CD4-positive, alpha-beta memory T cell (primary cell): ENCODE measurements at regions not wholly inside any gene's neighbourhood (a gene's known extent, or its start where the extent isn't known, plus 50 kb on each side); places are given as distances from the start of the nearest gene placed in this dataset.
A peak's percentile ranks its signal among the peaks of the same experiment; 100 is the strongest.

Experiments
- CTCF ChIA-PET: fragments of 350-600 bp; sonication (Branson Sonifier 250); formaldehyde crosslinking; loops from one replicate; lab custom pipeline; 2021; ENCODE audit warnings: inconsistent platforms; ENCODE audit not compliant: partially characterized antibody; lab: Charles Lee
- POLR2A ChIA-PET: fragments of 350-600 bp; sonication (Branson Sonifier 250); formaldehyde crosslinking; loops from one replicate; lab custom pipeline; 2021; ENCODE audit not compliant: partially characterized antibody; lab: Charles Lee
- DNase-seq, 5 donors: peaks; one replicate each; pipeline versions ENCODE4 v3.0.0 to v3.0.0-alpha.2; 2020 to 2022; ENCODE audit warnings: mixed read lengths in 1 of 5
- H3K27ac ChIP-seq: one replicate; pipeline ENCODE4 v1.7.0; 2013; ENCODE audit warnings: low read depth, low read length
- H3K27me3 ChIP-seq: 2 replicates; pipeline ENCODE4 v1.7.0; 2013; ENCODE audit warnings: mild to moderate bottlenecking, low read length, moderate library complexity; ENCODE audit not compliant: insufficient read depth
- H3K36me3 ChIP-seq: 2 replicates; pipeline ENCODE4 v1.7.0; 2013; ENCODE audit warnings: mild to moderate bottlenecking, low read length, moderate library complexity; ENCODE audit not compliant: insufficient read depth
- H3K4me1 ChIP-seq: 2 replicates; pipeline ENCODE4 v1.7.0; 2013; ENCODE audit warnings: mild to moderate bottlenecking, low read length, moderate library complexity; ENCODE audit not compliant: insufficient read depth
- H3K4me3 ChIP-seq, 2 donors: one replicate each; pipeline ENCODE4 v1.7.0; 2013; ENCODE audit warnings: low read length in 2 of 2, mild to moderate bottlenecking in 1 of 2
- H3K9me3 ChIP-seq, 2 donors: one replicate each; pipeline ENCODE4 v1.7.0; 2013; ENCODE audit warnings: low read length in 2 of 2, control low read depth in 1 of 2; ENCODE audit not compliant: control insufficient read depth in 1 of 2
- H3K27ac Mint-ChIP-seq, 7 donors: one replicate each; pipeline ENCODE4 v1.8.0; 2020 to 2021; ENCODE audit warnings: mixed read lengths in 7 of 7, mild to moderate bottlenecking in 6 of 7, inconsistent platforms in 3 of 7, moderate library complexity in 3 of 7
- H3K27me3 Mint-ChIP-seq, 2 donors: one replicate each; pipeline ENCODE4 v1.8.0; 2020 to 2021; ENCODE audit warnings: mixed read lengths in 2 of 2
- H3K36me3 Mint-ChIP-seq, 2 donors: one replicate each; pipeline ENCODE4 v1.8.0; 2020 to 2021; ENCODE audit warnings: mixed read lengths in 2 of 2, inconsistent platforms in 1 of 2, mild to moderate bottlenecking in 1 of 2
- H3K4me1 Mint-ChIP-seq, 4 donors: one replicate each; pipeline ENCODE4 v1.8.0; 2020 to 2021; ENCODE audit warnings: mixed read lengths in 4 of 4, mild to moderate bottlenecking in 1 of 4
- H3K4me3 Mint-ChIP-seq, 8 donors: one replicate each; pipeline ENCODE4 v1.8.0; 2020 to 2021; ENCODE audit warnings: mixed read lengths in 8 of 8, mild to moderate bottlenecking in 7 of 8, moderate library complexity in 6 of 8, inconsistent platforms in 3 of 8
- H3K9me3 Mint-ChIP-seq, 8 donors: one replicate each; pipeline ENCODE4 v1.8.0; 2020 to 2021; ENCODE audit warnings: mixed read lengths in 8 of 8, mild to moderate bottlenecking in 5 of 8, inconsistent platforms in 3 of 8, moderate library complexity in 1 of 8
- intact Hi-C: fragments of 100-400 bp; cut with micrococcal nuclease; formaldehyde crosslinking; loops from one replicate; pipeline ENCODE4 v1.15.1; 2023

DNA sequence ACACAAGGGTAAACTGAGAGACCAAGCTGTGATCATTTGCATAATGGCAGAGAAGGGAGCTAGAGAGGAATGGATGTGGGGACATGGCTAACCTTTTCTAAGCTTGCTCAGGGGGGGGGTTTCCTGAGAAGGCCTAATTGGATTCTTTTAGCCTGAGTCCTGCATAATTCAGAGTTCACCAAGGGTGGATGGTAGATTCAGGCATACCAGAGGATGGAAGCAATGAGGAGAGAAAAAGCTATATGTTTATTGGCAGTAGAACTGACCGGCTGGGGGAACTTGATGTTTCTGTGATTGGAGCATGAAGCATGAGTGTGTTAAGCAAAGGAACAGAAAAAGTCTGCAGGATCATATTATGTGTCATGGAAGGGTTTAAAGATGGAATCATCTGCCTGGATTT lies 65.9 kb upstream of the KLF12 start:
- no peaks in the 10 kb centered on the region for H3K27me3 ChIP-seq
- H3K27ac ChIP-seq = no peak overlapping the region
- Mint-ChIP-seq H3K27me3 (no peaks in the 10 kb centered on the region), H3K27ac (no peak overlapping the region), H3K9me3 (peaks cover 0 to 3% (median 0%) of the 10 kb centered on the region in 8 donors), H3K4me1 (peaks cover 0 to 3% (median 0%) of the 10 kb centered on the region in 4 donors), H3K36me3 (no peaks in the 10 kb centered on the region), H3K4me3 (no peak overlapping the region)
- intact Hi-C loops = no loop called here
- ChIA-PET POLR2A (interaction anchor here (0.6 kb wide), 1 partner anchor 43 kb away, joined by 3 read pairs; no protein-coding TSS in a partner anchor), CTCF (no interaction called here)
- no peaks in the 10 kb centered on the region for H3K36me3 ChIP-seq
- no peaks in the 10 kb centered on the region for H3K4me1 ChIP-seq
- no peaks in the 10 kb centered on the region for H3K9me3 ChIP-seq
- DNase-seq = no peak
- H3K4me3 ChIP-seq = no peak overlapping the region

DNA sequence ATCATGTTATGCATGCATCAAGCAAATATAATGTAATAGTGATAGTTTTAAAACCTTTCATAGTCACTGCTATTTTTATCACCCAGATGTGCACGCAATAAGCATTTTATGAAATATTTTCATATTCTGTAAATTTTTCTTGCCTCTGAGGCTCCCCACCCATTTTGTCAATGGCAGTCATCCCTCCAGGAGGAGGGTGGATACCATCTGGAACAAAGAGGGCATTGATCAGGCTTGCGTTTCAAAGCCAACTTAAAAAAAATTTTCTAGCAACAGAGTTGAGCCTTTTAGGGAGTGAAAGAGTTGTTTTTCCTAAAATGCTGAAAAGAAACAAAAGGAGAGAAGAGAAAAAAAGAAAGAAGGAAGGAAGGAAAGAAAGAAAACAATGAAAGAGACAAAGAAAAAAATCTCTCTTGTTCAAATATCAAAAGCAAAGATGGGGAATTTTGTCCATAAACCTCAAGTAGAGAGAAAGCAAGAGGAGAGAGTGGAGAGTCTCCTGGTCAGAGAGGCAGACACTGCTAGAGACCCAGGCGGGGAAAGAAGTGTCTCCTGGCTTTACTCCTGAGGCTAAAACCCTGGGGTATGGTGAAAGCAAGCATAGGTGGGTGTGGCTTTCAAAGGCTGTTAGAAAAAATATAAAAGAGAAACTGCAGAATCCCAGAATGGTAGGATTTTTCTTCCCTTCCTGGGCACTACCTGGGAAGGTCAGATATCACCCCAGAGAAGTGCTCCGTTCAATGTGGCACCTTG lies 63.6 kb upstream of the KLF12 start:
- Mint-ChIP-seq H3K27ac (peak overlapping the region in 1 of 7 donors; percentile 58), H3K9me3 (no peaks in the 10 kb centered on the region), H3K4me3 (no peak overlapping the region), H3K4me1 (peaks cover 8 to 14% (median 9%) of the 10 kb centered on the region in 4 donors), H3K27me3 (no peaks in the 10 kb centered on the region), H3K36me3 (no peaks in the 10 kb centered on the region)
- H3K4me3 ChIP-seq = no peak overlapping the region
- no peaks in the 10 kb centered on the region for H3K27me3 ChIP-seq
- DNase-seq = no peak
- H3K9me3 ChIP-seq = no peaks in the 10 kb centered on the region
- no peak overlapping the region for H3K27ac ChIP-seq
- ChIA-PET POLR2A (no interaction called here), CTCF (no interaction called here)
- H3K36me3 ChIP-seq = no peaks in the 10 kb centered on the region
- no peaks in the 10 kb centered on the region for H3K4me1 ChIP-seq
- intact Hi-C loops = no loop called here

DNA sequence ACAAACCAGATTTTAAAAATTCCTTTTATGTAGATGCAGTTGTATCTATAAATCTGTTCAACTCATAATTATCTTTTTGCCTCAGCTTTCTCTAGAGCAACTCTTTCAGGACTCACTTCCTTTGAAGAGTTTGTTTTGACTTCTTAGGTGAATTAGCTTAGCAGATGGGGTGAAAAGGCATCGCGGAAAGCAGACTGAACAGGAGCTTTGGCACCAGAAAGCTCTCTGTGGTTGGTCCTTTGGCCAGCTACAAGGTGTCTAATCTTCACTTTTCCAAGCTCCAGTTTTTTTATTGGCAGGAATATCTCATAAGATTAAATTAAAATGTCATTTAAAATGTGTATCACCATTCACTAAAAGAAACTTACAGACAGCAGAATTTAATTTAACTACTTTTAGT lies 60.6 kb upstream of the KLF12 start:
- intact Hi-C loops = loop anchor here (5.0 kb wide), 1 partner anchor 47 kb away; no protein-coding TSS in a partner anchor
- no peak for DNase-seq
- no peaks in the 10 kb centered on the region for H3K27me3 Mint-ChIP-seq
- H3K9me3 Mint-ChIP-seq = no peaks in the 10 kb centered on the region
- peaks cover 17 to 28% (median 19%) of the 10 kb centered on the region in 4 donors for H3K4me1 Mint-ChIP-seq
- ChIA-PET CTCF (interaction anchor here (0.6 kb wide), 1 partner anchor 15 kb away, joined by 3 read pairs; no protein-coding TSS in a partner anchor), POLR2A (interaction anchor here (1.1 kb wide), 1 partner anchor 9 kb away, joined by 3 read pairs; no protein-coding TSS in a partner anchor)
- Histone ChIP-seq H3K27me3 (no peaks in the 10 kb centered on the region), H3K4me1 (peaks cover 12% of the 10 kb centered on the region), H3K36me3 (no peaks in the 10 kb centered on the region), H3K4me3 (no peak overlapping the region), H3K27ac (no peak overlapping the region), H3K9me3 (no peaks in the 10 kb centered on the region)
- no peak overlapping the region for H3K4me3 Mint-ChIP-seq
- H3K27ac Mint-ChIP-seq = no peak overlapping the region
- no peaks in the 10 kb centered on the region for H3K36me3 Mint-ChIP-seq

DNA sequence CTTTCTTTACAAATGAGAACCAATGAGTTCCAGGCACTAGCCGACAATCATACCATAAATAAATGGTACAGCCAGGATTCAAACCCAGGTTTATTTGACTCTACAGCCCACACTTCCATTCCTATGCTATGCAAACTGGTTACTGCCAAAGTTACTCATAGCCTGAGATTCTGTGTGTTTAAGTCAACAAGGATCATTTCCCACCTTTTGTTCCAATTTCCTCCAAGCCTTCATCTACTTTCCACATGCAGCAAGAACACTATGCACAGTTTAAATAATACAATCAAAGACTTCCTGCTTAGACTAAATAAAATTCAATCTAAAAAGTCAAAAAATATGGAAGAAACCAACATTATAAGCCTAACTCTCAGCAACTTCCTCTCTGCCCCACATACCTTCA lies 59.2 kb upstream of the KLF12 start:
- Mint-ChIP-seq H3K27ac (no peak overlapping the region), H3K4me1 (peaks cover 17 to 28% (median 19%) of the 10 kb centered on the region in 4 donors), H3K36me3 (no peaks in the 10 kb centered on the region), H3K9me3 (no peaks in the 10 kb centered on the region), H3K4me3 (no peak overlapping the region), H3K27me3 (no peaks in the 10 kb centered on the region)
- no peak overlapping the region for H3K27ac ChIP-seq
- intact Hi-C loops = loop anchor here (5.0 kb wide), 1 partner anchor 49 kb away; no protein-coding TSS in a partner anchor
- no peaks in the 10 kb centered on the region for H3K27me3 ChIP-seq
- no peak overlapping the region for H3K4me3 ChIP-seq
- POLR2A ChIA-PET = no interaction called here
- CTCF ChIA-PET = no interaction called here
- H3K4me1 ChIP-seq = peaks cover 12% of the 10 kb centered on the region
- H3K36me3 ChIP-seq = no peaks in the 10 kb centered on the region
- H3K9me3 ChIP-seq = no peaks in the 10 kb centered on the region
- DNase-seq = no peak

DNA sequence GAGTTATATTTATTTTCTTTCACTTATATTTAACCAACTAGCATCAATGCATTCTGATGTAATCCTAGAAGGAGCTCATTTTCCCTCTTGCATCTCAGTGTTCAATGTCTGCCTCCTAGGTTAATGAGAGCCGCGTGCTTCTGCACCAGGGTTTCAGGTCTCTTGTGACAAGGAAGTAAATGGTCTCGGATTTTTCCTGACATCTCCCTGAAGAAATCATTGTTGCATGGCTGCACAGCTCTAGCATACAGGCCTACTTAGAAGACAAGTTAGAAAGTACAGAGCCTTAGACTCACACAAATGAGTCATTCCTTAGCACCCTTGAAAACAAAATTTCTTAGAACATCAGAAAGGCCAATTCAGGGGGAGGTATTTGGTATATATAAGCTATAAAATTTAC lies 57.2 kb upstream of the KLF12 start:
- H3K9me3 Mint-ChIP-seq = no peaks in the 10 kb centered on the region
- Histone ChIP-seq H3K27ac (no peak overlapping the region), H3K36me3 (no peaks in the 10 kb centered on the region), H3K9me3 (no peaks in the 10 kb centered on the region), H3K4me3 (no peak overlapping the region), H3K27me3 (no peaks in the 10 kb centered on the region), H3K4me1 (peaks cover 12% of the 10 kb centered on the region)
- H3K4me1 Mint-ChIP-seq = peaks cover 17 to 28% (median 19%) of the 10 kb centered on the region in 4 donors
- ChIA-PET POLR2A (interaction anchor here (0.8 to 1.6 kb wide), 7 partner anchors 27 to 96 kb away, joined by 3 to 8 read pairs (median 3); partner anchors contain the start of gene KLF12), CTCF (interaction anchor here (1.2 to 2.5 kb wide), 4 partner anchors 12 to 95 kb away, joined by 3 to 15 read pairs (median 3); no protein-coding TSS in a partner anchor)
- intact Hi-C loops = loop anchor here (2.0 to 5.0 kb wide), 2 partner anchors 51 to 57 kb away; partner anchors contain the start of gene KLF12
- DNase-seq = no peak
- H3K27me3 Mint-ChIP-seq = no peaks in the 10 kb centered on the region
- H3K27ac Mint-ChIP-seq = no peak overlapping the region
- no peaks in the 10 kb centered on the region for H3K36me3 Mint-ChIP-seq
- H3K4me3 Mint-ChIP-seq = no peak overlapping the region

DNA sequence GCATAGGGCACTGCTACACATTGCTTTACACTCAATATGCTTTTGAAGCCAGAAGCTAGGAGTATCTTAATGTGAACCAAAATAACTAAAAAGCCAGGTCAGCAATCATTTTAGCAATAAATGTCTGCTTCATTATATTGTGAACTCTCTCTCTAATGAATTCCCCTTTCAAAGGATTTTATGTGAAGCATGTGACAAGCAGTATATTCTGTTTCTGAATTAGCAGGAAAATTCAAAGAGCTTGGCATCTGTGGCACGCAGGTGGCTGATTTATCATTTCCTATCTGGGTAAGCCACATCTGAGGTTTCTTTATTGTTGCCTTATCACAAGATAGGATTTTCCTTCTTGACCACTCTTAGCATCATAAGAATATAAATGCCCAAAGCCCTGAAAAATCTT lies 56.8 kb upstream of the KLF12 start:
- ChIA-PET CTCF (interaction anchor here (1.2 to 2.5 kb wide), 4 partner anchors 13 to 96 kb away, joined by 3 to 15 read pairs (median 3); no protein-coding TSS in a partner anchor), POLR2A (interaction anchor here (0.8 to 1.6 kb wide), 8 partner anchors 20 to 96 kb away, joined by 3 to 8 read pairs (median 3); partner anchors contain the start of gene KLF12)
- Mint-ChIP-seq H3K9me3 (no peaks in the 10 kb centered on the region), H3K36me3 (no peaks in the 10 kb centered on the region), H3K27ac (no peak overlapping the region), H3K4me3 (no peak overlapping the region), H3K27me3 (no peaks in the 10 kb centered on the region), H3K4me1 (peaks cover 17 to 28% (median 19%) of the 10 kb centered on the region in 4 donors)
- no peak overlapping the region for H3K27ac ChIP-seq
- no peak overlapping the region for H3K4me3 ChIP-seq
- DNase-seq = peak in 2 of 5 donors; percentile 6 to 12
- no peaks in the 10 kb centered on the region for H3K27me3 ChIP-seq
- H3K9me3 ChIP-seq = no peaks in the 10 kb centered on the region
- H3K36me3 ChIP-seq = no peaks in the 10 kb centered on the region
- intact Hi-C loops = loop anchor here (2.0 to 5.0 kb wide), 2 partner anchors 51 to 56 kb away; partner anchors contain the start of gene KLF12
- H3K4me1 ChIP-seq = peaks cover 12% of the 10 kb centered on the region

DNA sequence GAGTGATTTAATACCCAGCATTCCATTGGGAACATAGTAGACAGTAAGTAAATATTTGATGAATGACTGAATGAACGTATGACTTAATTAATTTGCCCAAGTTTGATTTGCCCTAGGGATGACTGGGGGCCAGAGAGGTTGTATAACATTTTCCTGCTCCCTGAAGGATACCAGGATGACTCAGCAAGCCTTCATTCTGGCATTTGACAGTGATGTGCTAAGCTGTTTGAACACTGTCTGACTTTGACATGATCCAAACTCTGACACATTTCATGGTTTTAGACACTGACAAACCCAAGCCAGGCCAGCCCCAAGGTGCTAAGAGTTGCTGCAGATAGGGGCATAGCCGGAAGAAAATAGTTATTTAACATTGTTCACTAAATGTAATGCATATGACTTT lies 53.4 kb upstream of the KLF12 start:
- H3K27me3 Mint-ChIP-seq = no peaks in the 10 kb centered on the region
- H3K9me3 ChIP-seq = no peaks in the 10 kb centered on the region
- intact Hi-C loops = no loop called here
- H3K9me3 Mint-ChIP-seq = no peaks in the 10 kb centered on the region
- ChIA-PET POLR2A (interaction anchor here (0.8 kb wide), 1 partner anchor 99 kb away, joined by 4 read pairs; no protein-coding TSS in a partner anchor), CTCF (no interaction called here)
- no peak overlapping the region for H3K27ac ChIP-seq
- no peaks in the 10 kb centered on the region for H3K36me3 Mint-ChIP-seq
- no peak overlapping the region for H3K4me3 Mint-ChIP-seq
- peaks cover 12% of the 10 kb centered on the region for H3K4me1 ChIP-seq
- H3K36me3 ChIP-seq = no peaks in the 10 kb centered on the region
- peaks cover 8 to 14% (median 10%) of the 10 kb centered on the region in 4 donors for H3K4me1 Mint-ChIP-seq
- no peak overlapping the region for H3K27ac Mint-ChIP-seq
- no peaks in the 10 kb centered on the region for H3K27me3 ChIP-seq
- DNase-seq = no peak
- no peak overlapping the region for H3K4me3 ChIP-seq
